H1 (cell line): ENCODE measurements at regions not wholly inside any gene's neighbourhood (a gene's known extent, or its start where the extent isn't known, plus 50 kb on each side); places are given as distances from the start of the nearest gene placed in this dataset.
A peak's percentile ranks its signal among the peaks of the same experiment; 100 is the strongest.

Source experiments
- CTCF ChIA-PET: fragments of 300-600 bp; sonication (Branson Sonifier 250); formaldehyde crosslinking; loops from one replicate; lab custom pipeline; 2021; ENCODE audit not compliant: partially characterized antibody; lab: Charles Lee
- POLR2A ChIA-PET: fragments of 300-600 bp; sonication (Branson Sonifier 250); formaldehyde crosslinking; loops from one replicate; lab custom pipeline; 2021; ENCODE audit warnings: inconsistent platforms; ENCODE audit not compliant: partially characterized antibody; lab: Charles Lee
- DNase-seq, 2 experiments: peaks; one replicate each; pipeline versions ENCODE4 v3.0.0 to v3.0.0-alpha.2; 2010 to 2022; ENCODE audit warnings: low spot score in 2 of 2, low read depth in 1 of 2, mixed read lengths in 1 of 2
- FAIRE-seq: peaks from 2 replicates; lab custom pipeline; 2011; peaks lifted over from hg19 to GRCh38; lab: Jason Lieb, UNC
- H2AFZ ChIP-seq: 2 replicates; pipeline ENCODE4 v1.8.1; 2012; ENCODE audit warnings: low read length, inconsistent platforms
- H2AK5ac ChIP-seq: 2 replicates; pipeline ENCODE4 v1.6.1; 2013; ENCODE audit warnings: low read depth, low read length
- H2BK120ac ChIP-seq: replicated peaks from 2 replicates; pipeline ENCODE3; 2013; ENCODE audit warnings: low read depth, low read length, inconsistent platforms
- H2BK12ac ChIP-seq: 2 replicates; pipeline ENCODE4 v1.6.1; 2013; ENCODE audit warnings: low read depth, low read length
- H2BK15ac ChIP-seq: 2 replicates; pipeline ENCODE4 v1.6.1; 2013; ENCODE audit warnings: low read length
- H2BK20ac ChIP-seq: 2 replicates; pipeline ENCODE4 v1.6.1; 2013; ENCODE audit warnings: low read length
- H2BK5ac ChIP-seq: 2 replicates; pipeline ENCODE4 v1.6.1; 2013; ENCODE audit warnings: low read depth, low read length
- H3K14ac ChIP-seq: 2 replicates; pipeline ENCODE4 v1.6.1; 2013; ENCODE audit warnings: inconsistent platforms; ENCODE audit not compliant: insufficient read length
- H3K18ac ChIP-seq: 2 replicates; pipeline ENCODE4 v1.6.1; 2013; ENCODE audit warnings: low read length; ENCODE audit errors: extremely low read depth
- H3K23ac ChIP-seq: 2 replicates; pipeline ENCODE4 v1.6.1; 2013; ENCODE audit warnings: inconsistent platforms; ENCODE audit not compliant: insufficient read length
- H3K23me2 ChIP-seq: 2 replicates; pipeline ENCODE4 v1.6.1; 2013; ENCODE audit warnings: low read depth, low read length
- H3K27ac ChIP-seq: 2 replicates; pipeline ENCODE4 v1.6.1; 2011; ENCODE audit warnings: low read depth, low read length, inconsistent platforms
- H3K27me3 ChIP-seq, 4 experiments: replicated peaks in 1 of 4; 1 replicate in 1 of 4; 2 replicates in 3 of 4; pipeline versions ENCODE4 v1.6.1 to v1.8.1; 2011 to 2013; ENCODE audit warnings: low read length in 3 of 4, mild to moderate bottlenecking in 3 of 4, inconsistent platforms in 2 of 4, mixed read lengths in 2 of 4, moderate library complexity in 1 of 4; ENCODE audit not compliant: control insufficient read depth in 3 of 4, insufficient read depth in 3 of 4; ENCODE audit errors: extremely low read depth in 1 of 4
- H3K36me3 ChIP-seq, 4 experiments: 2 replicates each; pipeline versions ENCODE4 v1.6.1 to v1.8.1; 2011 to 2013; ENCODE audit warnings: mild to moderate bottlenecking in 4 of 4, low read length in 3 of 4, moderate library complexity in 2 of 4, control low read depth in 1 of 4, inconsistent platforms in 1 of 4; ENCODE audit not compliant: insufficient read depth in 4 of 4, control insufficient read depth in 2 of 4
- H3K4ac ChIP-seq: replicated peaks from 2 replicates; pipeline ENCODE3; 2013; ENCODE audit warnings: low read length, low read depth, mixed read lengths, inconsistent platforms; ENCODE audit not compliant: insufficient read length
- H3K4me1 ChIP-seq, 4 experiments: replicated peaks in 1 of 4; 1 replicate in 1 of 4; 2 replicates in 3 of 4; pipeline versions ENCODE4 v1.6.1 to v1.8.1; 2011 to 2013; ENCODE audit warnings: low read length in 3 of 4, inconsistent platforms in 2 of 4, mixed read lengths in 1 of 4; ENCODE audit not compliant: insufficient read depth in 4 of 4, control insufficient read depth in 3 of 4
- H3K4me2 ChIP-seq, 2 experiments: 2 replicates each; pipeline versions ENCODE4 v1.6.1 to v1.8.1; 2011 to 2013; ENCODE audit warnings: low read depth in 2 of 2, low read length in 2 of 2, control low read depth in 1 of 2, inconsistent platforms in 1 of 2, mild to moderate bottlenecking in 1 of 2; ENCODE audit not compliant: insufficient read depth in 1 of 2
- H3K4me3 ChIP-seq, 4 experiments: fragments of 200-600, 300-600 bp in 1 of 4; sonication (generic), shearing (Covaris generic), sonication (Bioruptor Twin) in 1 of 4; 2 replicates each; pipeline versions ENCODE4 v1.5.1 to v1.8.1; 2011 to 2016; ENCODE audit warnings: low read length in 4 of 4, low read depth in 3 of 4, control low read depth in 2 of 4, inconsistent platforms in 2 of 4, mild to moderate bottlenecking in 2 of 4, mixed read lengths in 1 of 4, moderate library complexity in 1 of 4; ENCODE audit not compliant: insufficient read depth in 2 of 4; ENCODE audit errors: extremely low read depth in 1 of 4
- H3K56ac ChIP-seq: replicated peaks from 2 replicates; pipeline ENCODE3; 2013; ENCODE audit warnings: low read depth, mild to moderate bottlenecking, mixed read lengths, low read length, inconsistent platforms; ENCODE audit not compliant: insufficient read length
- H3K79me1 ChIP-seq: 2 replicates; pipeline ENCODE4 v1.6.1; 2013; ENCODE audit warnings: low read depth, low read length, control low read depth
- H3K79me2 ChIP-seq, 2 experiments: 2 replicates each; pipeline versions ENCODE4 v1.6.1 to v1.8.1; 2012 to 2013; ENCODE audit warnings: low read length in 2 of 2, mild to moderate bottlenecking in 2 of 2, inconsistent platforms in 1 of 2; ENCODE audit not compliant: insufficient read depth in 2 of 2, control insufficient read depth in 1 of 2
- H3K9ac ChIP-seq, 4 experiments: replicated peaks in 1 of 4; 1 replicate in 1 of 4; 2 replicates in 3 of 4; pipeline versions ENCODE4 v1.6.1 to v1.8.1; 2011 to 2013; ENCODE audit warnings: low read depth in 3 of 4, low read length in 3 of 4, control low read depth in 2 of 4, mild to moderate bottlenecking in 2 of 4, moderate library complexity in 2 of 4, inconsistent platforms in 1 of 4; ENCODE audit errors: extremely low read depth in 1 of 4
- H3K9me3 ChIP-seq, 2 experiments: 2 replicates each; pipeline versions ENCODE4 v1.6.1 to v1.8.1; 2012 to 2013; ENCODE audit warnings: mild to moderate bottlenecking in 2 of 2, moderate library complexity in 2 of 2, control low read depth in 1 of 2, inconsistent platforms in 1 of 2, low read depth in 1 of 2, low read length in 1 of 2, mixed read lengths in 1 of 2; ENCODE audit not compliant: insufficient read depth in 2 of 2
- H4K20me1 ChIP-seq, 2 experiments: replicated peaks in 1 of 2; 2 replicates each; pipeline versions ENCODE3 to v1.8.1; 2011 to 2013; ENCODE audit warnings: inconsistent platforms in 2 of 2, low read length in 2 of 2, mild to moderate bottlenecking in 1 of 2; ENCODE audit not compliant: insufficient read depth in 2 of 2, control insufficient read depth in 1 of 2
- H4K5ac ChIP-seq: 2 replicates; pipeline ENCODE4 v1.6.1; 2013; ENCODE audit warnings: low read length, low read depth, mixed read lengths, inconsistent platforms; ENCODE audit not compliant: insufficient read length
- H4K8ac ChIP-seq: 2 replicates; pipeline ENCODE4 v1.8.0; 2013; ENCODE audit warnings: mild to moderate bottlenecking, moderate library complexity, low read length, inconsistent platforms; ENCODE audit not compliant: insufficient read depth; ENCODE audit errors: extremely low read depth
- H4K91ac ChIP-seq: replicated peaks from 2 replicates; pipeline ENCODE3; 2013; ENCODE audit warnings: low read length, mixed read lengths, inconsistent platforms; ENCODE audit not compliant: insufficient read length
- ASH2L ChIP-seq: fragments of 200-600, 300-600 bp; sonication (generic); IDR thresholded peaks from one replicate; pipeline ENCODE4 v1.7.1; 2017; ENCODE audit warnings: low read length
- CBX5 ChIP-seq: fragments of 300-800, 300-1000 bp; sonication (generic); IDR thresholded peaks from 2 replicates; pipeline ENCODE4 v1.7.1; 2016; ENCODE audit warnings: antibody characterized with exemption, low read length, low read depth
- EP300 ChIP-seq, 2 experiments: IDR thresholded peaks; 1 replicate in 1 of 2; 2 replicates in 1 of 2; pipeline ENCODE4 v1.6.1; 2011 to 2012; ENCODE audit warnings: low read depth in 2 of 2, low read length in 2 of 2, mild to moderate bottlenecking in 2 of 2, borderline replicate concordance in 1 of 2, inconsistent platforms in 1 of 2, moderate library complexity in 1 of 2
- JUN ChIP-seq: IDR thresholded peaks from 2 replicates; pipeline ENCODE4 v1.6.1; 2011; ENCODE audit warnings: low read depth, mild to moderate bottlenecking, improper control_type of control experiment, low read length
- KDM5A ChIP-seq: fragments of 200-600 bp; IDR thresholded peaks from 2 replicates; pipeline ENCODE4 v1.7.1; 2012; ENCODE audit warnings: mild to moderate bottlenecking, low read length, inconsistent platforms, mixed read lengths
- MAFK ChIP-seq: IDR thresholded peaks from 2 replicates; pipeline ENCODE4 v1.6.1; 2012; ENCODE audit warnings: low read depth, mild to moderate bottlenecking, improper control_type of control experiment, low read length
- WGBS, 2 experiments: shearing (Covaris generic) in 1 of 2; methylation state at CpG; one replicate each; pipeline versions ENCODE4 v1.1.6 to v1.1.7; 2013 to 2015; ENCODE audit warnings: low lambda C conversion rate in 2 of 2, mixed read lengths in 2 of 2, inconsistent platforms in 1 of 2, low coverage in 1 of 2, missing lambda C conversion rate in 1 of 2; ENCODE audit not compliant: insufficient replicate concordance in 2 of 2, insufficient coverage in 1 of 2, insufficient read length in 1 of 2; ENCODE audit errors: extremely low coverage in 1 of 2, missing lambda C conversion rate in 1 of 2; 5-methylcytosine and 5-hydroxymethylcytosine counted together

GRCh38 chr5:44246986-44247385 is 142.2 kb downstream of the FGF10 start:
- Histone ChIP-seq H3K4me2 (no peak overlapping the region), H3K56ac (no peak overlapping the region), H3K79me2 (no peaks in the 10 kb centered on the region), H2BK20ac (no peak overlapping the region), H2AK5ac (no peak overlapping the region), H3K36me3 (no peaks in the 10 kb centered on the region), H3K9me3 (no peaks in the 10 kb centered on the region; a peak in 1 of 4 replicates), H3K4me3 (no peak overlapping the region), H4K5ac (no peak overlapping the region), H3K4me1 (no peaks in the 10 kb centered on the region), H4K20me1 (no peaks in the 10 kb centered on the region), H4K91ac (no peak overlapping the region), H3K9ac (no peak overlapping the region), H3K27ac (no peak overlapping the region), H3K4ac (no peak overlapping the region), H4K8ac (no peak overlapping the region), H3K14ac (no peak overlapping the region), H3K23ac (no peak overlapping the region), H3K27me3 (no peaks in the 10 kb centered on the region), H3K18ac (no peak overlapping the region), H3K79me1 (no peaks in the 10 kb centered on the region), H2BK120ac (no peak overlapping the region), H3K23me2 (no peaks in the 10 kb centered on the region), H2BK15ac (no peak overlapping the region), H2AFZ (0 out of 2 replicates have a peak overlapping the region, but pooled peaks have one; percentile 39), H2BK5ac (no peak overlapping the region), H2BK12ac (no peak overlapping the region)
- ChIA-PET POLR2A (no interaction called here), CTCF (no interaction called here)
- DNase-seq = no peak
- no peak for FAIRE-seq
- 94% methylated on average over 2 of the region's 2 CpGs; no CpG with 5 or more reads in 1 of the 2 experiments for WGBS, 2 experiments
- no peak for TF ChIP-seq JUN
- no peak for TF ChIP-seq CBX5
- no peak for TF ChIP-seq KDM5A
- TF ChIP-seq MAFK = no peak
- no peak for TF ChIP-seq EP300 (IDR thresholded peaks at IDR 0.05; ENCODE audit: borderline replicate concordance in 1 of 2, low read depth in 2 of 2, low read length in 2 of 2)
- TF ChIP-seq ASH2L = no peak
